UCSD-AML1 (cell line): ENCODE measurements at regions not wholly inside any gene's neighbourhood (a gene's known extent, or its start where the extent isn't known, plus 50 kb on each side); places are given as distances from the start of the nearest gene placed in this dataset.

ENCODE experiments used
- DNase-seq: peaks from one replicate; lab custom pipeline; 2025; ENCODE audit not compliant: unreplicated experiment; lab: John Stamatoyannopoulos, UW

GRCh38 chr13:74683411-74683810 lies 549.2 kb upstream of the KLF12 start:
- no peak for DNase-seq

GRCh38 chr13:74682746-74683145 lies 548.5 kb upstream of the KLF12 start:
- DNase-seq, result no peak

GRCh38 chr13:74681891-74682290 lies 547.7 kb upstream of the KLF12 start:
- DNase-seq, result no peak

GRCh38 chr13:74678308-74678965 lies 544.2 kb upstream of the KLF12 start:
- DNase-seq, result no peak

GRCh38 chr13:74675972-74676371 lies 541.8 kb upstream of the KLF12 start:
- DNase-seq, result no peak

- no peak for DNase-seq
Measured at GRCh38 chr13:74675182-74675581, 541.0 kb upstream of the KLF12 start.

GRCh38 chr13:74674720-74675119 lies 540.5 kb upstream of the KLF12 start:
- no peak for DNase-seq

GRCh38 chr13:74669149-74669548 lies 534.9 kb upstream of the KLF12 start:
- no peak for DNase-seq

- DNase-seq, result no peak
Measured at GRCh38 chr13:74667656-74668203, 533.5 kb upstream of the KLF12 start.

- DNase-seq, result no peak
Measured at GRCh38 chr13:74662905-74663304, 528.7 kb upstream of the KLF12 start.

- no peak for DNase-seq
Measured at GRCh38 chr13:74661851-74662250, 527.6 kb upstream of the KLF12 start.

- DNase-seq, result no peak
Measured at GRCh38 chr13:74657765-74658164, 523.6 kb upstream of the KLF12 start.

GRCh38 chr13:74651121-74651520 lies 516.9 kb upstream of the KLF12 start:
- DNase-seq, result no peak

GRCh38 chr13:74647991-74648390 lies 513.8 kb upstream of the KLF12 start:
- DNase-seq, result no peak

- DNase-seq, result no peak
Measured at GRCh38 chr13:74647211-74647610, 513.0 kb upstream of the KLF12 start.

GRCh38 chr13:74646091-74646490 lies 511.9 kb upstream of the KLF12 start:
- DNase-seq, result no peak

- no peak for DNase-seq
Measured at GRCh38 chr13:74645586-74645985, 511.4 kb upstream of the KLF12 start.

- no peak for DNase-seq
Measured at GRCh38 chr13:74644229-74644628, 510.0 kb upstream of the KLF12 start.

- no peak for DNase-seq
Measured at GRCh38 chr13:74641586-74641985, 507.4 kb upstream of the KLF12 start.

GRCh38 chr13:74633734-74634133 lies 499.5 kb upstream of the KLF12 start:
- DNase-seq, result no peak

GRCh38 chr13:74629985-74630384 lies 495.8 kb upstream of the KLF12 start:
- no peak for DNase-seq

GRCh38 chr13:74625541-74625940 lies 491.3 kb upstream of the KLF12 start:
- DNase-seq, result no peak

- DNase-seq, result no peak
Measured at GRCh38 chr13:74623761-74624160, 489.6 kb upstream of the KLF12 start.
